NCI-H2107 treated with DMSO at 0.1 percent for 48 hours (cell line): ENCODE measurements at regions not wholly inside any gene's neighbourhood (a gene's known extent, or its start where the extent isn't known, plus 50 kb on each side); places are given as distances from the start of the nearest gene placed in this dataset.

Source experiments
- DNase-seq: peaks from one replicate; lab custom pipeline; 2025; ENCODE audit not compliant: unreplicated experiment; lab: John Stamatoyannopoulos, UW

DNA sequence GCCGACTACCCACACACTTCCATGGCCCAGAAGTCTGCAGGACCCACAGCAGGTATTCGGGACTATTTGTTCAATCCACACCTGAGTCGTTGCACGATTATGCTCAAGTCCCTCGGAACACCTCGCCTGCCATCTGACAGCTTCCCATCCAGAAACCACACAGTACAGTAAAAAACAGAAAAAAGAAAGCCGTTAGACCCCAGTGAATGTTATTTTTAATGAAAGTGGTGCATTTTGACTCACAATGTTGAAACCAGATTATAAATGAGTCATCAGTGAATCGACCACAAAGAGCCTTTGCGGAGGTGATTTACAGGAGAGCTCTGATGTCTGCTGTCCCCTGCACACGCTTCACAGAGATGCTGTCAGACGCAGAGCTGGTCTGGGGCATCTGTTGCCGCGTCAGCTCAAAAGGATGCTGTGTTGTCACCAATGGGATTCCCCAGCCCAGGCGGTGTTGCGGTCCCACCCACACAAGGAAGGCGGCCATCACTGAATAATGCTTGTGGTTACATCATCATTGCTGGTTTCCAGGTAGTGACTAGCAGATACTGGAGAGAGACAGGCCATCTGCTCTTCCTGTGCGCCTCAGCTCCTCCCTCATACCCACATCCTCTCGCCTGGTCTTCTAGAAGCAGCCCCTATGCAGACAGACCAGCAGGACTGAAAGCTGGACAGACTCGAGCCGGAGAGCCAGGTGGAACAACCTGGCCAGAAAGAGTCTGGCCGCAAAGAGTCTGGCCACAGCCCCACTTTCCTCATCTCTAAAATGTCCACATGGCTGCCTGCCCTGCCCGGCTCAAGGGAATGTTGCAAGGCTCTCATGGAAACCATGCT lies 116.8 kb downstream of the TOMM20 start:
- no peak for DNase-seq

GRCh38 chr1:235011064-235011598 lies 117.5 kb downstream of the TOMM20 start:
- DNase-seq: no peak

- no peak for DNase-seq
Observed at GRCh38 chr1:235009561-235010306, 118.9 kb downstream of the TOMM20 start.

DNA sequence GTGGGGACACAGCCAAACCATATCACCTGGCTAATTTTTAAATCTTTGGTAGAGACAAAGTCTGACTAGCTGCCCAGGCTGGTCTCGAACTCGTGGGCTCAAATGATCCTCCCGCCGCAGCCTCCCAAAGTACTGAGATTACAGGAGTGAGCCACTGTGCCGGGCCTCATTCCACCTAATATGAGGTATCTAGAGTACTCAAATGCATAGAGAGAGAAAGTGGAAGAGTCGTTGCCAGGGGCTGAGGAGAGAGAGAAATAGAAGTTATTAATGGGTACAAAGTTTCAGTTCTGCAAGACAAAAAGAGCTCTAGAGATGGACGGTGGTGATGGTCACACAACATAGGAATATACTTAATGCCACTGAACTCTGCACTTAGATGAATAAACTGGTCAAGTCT lies 119.6 kb downstream of the TOMM20 start:
- no peak for DNase-seq

GRCh38 chr1:235008239-235008638 lies 120.4 kb downstream of the TOMM20 start:
- DNase-seq: no peak

DNA sequence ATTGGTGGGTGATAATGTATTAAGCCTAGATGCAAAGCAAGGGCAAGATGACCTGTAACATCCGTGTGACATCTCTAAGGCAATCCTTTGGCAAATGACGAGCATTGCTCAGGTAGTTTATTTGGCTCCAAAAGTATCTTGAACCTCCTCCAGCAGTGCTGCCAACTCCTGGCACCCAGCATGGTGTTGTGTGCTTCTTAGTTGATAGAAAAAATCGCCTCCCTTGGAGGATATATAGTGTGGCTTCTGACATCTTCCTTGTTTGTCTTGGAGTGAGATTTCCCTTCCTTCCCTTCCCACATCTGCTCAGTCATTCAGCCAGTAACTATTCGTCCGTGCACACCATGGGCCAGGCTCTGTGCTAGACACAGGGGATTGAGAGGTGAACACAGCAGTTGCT lies 121.8 kb downstream of the TOMM20 start:
- no peak for DNase-seq

DNA sequence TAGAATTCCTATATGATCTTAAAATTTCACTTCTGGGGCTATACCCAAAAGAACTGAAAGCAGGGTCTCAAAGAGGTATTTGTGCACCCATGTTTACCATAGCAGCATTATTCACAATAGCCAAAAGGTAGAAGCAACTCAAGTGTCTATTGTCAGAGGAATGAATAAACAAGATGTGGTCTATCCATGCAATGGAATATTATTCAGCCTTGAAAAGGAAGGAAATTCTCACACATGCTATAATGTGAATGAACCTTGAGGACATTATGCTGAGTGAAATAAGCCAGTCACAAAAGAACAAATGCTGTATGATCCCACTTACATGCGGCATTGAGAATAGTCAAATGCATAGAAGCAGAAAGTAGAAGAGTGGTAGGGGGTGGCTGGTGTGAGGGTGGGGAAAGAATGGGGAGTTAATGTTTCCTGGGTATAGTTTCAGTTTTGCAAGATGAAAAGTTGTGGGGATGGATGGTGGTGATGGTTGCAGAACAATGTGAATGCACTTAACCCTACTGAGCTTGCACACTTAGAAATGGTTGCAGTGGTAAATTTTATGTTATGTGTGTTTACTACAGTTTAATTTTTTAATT lies 122.4 kb downstream of the TOMM20 start:
- no peak for DNase-seq

DNA sequence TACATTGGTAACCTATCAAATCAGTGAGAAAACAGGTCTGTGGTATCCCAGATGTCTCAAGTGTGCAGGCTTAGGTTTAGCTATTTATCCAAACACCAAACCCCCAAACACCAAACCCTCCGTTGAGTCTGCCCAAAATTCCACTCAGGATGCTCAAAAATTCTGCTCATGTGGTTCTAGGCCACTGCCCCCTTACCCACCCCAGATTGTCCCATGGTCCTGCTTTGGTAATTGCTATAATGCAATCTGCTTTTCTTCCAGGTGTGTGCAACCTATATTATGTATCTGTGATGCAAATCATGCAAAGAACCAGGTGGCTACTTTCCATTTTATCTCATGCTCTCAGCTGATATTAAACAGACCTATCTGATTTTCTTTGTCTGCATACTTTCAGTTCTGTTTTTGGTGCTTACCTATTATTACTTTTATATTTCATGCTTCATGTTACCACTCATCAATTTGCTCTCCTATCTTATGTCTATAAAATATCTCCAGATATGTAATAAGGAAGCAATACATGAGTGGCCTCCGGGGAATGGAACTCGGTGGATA lies 123.7 kb downstream of the TOMM20 start:
- no peak for DNase-seq

GRCh38 chr1:235004276-235004675 lies 124.4 kb downstream of the TOMM20 start:
- DNase-seq: no peak

DNA sequence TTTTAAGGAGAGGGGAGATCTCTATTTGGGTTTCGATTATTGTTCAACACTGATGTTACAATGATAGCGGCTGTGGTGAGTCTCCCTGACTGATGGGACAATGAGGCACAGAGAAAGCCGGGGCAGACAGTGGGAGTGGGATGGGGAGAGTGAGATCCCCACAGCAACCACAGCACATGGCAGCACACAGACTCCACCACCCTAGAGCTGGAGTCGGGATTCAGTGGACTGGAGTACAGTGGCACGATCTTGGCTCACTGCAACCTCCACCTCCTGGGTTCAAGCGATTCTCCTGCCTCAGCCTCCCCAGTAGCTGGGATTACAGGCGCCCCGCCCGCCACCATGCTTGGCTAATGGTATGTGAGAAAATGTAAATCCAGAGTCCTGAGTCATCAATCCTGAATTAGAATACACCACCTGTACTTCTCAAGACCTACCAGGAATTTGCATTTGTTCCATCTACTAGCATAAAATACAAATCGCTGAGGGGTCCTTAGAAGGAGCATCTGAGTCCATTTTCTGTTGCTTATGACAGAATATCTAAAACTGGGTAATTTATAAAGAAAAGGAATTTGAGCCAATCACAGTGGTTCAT lies 125.8 kb downstream of the TOMM20 start:
- no peak for DNase-seq

- no peak for DNase-seq
Observed at GRCh38 chr1:234999513-234999940, 129.1 kb downstream of the TOMM20 start.

GRCh38 chr1:234997896-234998741 lies 130.5 kb downstream of the TOMM20 start:
- no peak for DNase-seq

GRCh38 chr1:234997201-234997895 lies 131.3 kb downstream of the TOMM20 start:
- DNase-seq: peak; percentile 24

- DNase-seq: no peak
Observed at GRCh38 chr1:234996245-234996757, 132.3 kb downstream of the TOMM20 start.

DNA sequence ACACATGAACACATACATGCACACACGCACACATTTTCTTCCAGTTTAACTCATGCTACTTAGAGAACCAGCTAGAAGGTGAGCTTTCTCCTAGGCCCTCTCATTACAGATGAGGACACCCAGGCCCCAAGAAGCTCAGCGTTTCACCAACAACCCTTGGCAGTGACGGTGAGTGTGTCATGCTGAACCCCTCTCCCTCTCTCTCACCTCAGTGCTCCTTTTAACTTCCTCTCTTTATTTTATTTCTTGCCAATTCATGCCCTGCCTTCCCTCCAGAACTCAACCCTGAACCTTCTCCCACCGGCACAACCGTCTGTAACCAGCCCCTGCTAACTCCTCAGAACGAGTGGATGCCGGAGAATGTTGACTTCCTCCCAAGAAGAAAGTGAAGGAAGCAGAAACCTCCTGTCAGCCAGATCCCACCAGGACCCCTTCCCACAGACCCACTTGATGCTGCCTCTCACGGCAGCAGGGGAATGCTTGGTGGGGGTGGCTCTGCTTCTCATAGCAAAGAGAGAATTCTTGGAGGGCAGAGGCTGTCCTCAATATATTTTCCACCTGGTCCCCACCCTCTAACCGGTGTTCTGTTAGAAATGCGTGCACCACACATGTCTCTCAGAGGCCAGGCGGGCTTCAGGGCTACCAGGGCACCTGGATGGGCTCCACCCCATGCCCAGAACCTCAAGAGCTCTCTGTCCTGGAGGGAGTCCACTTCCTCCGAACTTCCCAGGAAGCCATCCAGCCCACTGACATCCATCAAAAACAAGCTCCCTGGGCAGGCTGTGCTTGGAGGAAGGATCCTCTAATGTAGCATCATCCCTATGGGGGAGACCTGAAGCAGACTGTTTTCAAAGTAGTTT lies 134.0 kb downstream of the TOMM20 start:
- DNase-seq: no peak

- DNase-seq: no peak
Observed at GRCh38 chr1:234992065-234992464, 136.6 kb downstream of the TOMM20 start.

DNA sequence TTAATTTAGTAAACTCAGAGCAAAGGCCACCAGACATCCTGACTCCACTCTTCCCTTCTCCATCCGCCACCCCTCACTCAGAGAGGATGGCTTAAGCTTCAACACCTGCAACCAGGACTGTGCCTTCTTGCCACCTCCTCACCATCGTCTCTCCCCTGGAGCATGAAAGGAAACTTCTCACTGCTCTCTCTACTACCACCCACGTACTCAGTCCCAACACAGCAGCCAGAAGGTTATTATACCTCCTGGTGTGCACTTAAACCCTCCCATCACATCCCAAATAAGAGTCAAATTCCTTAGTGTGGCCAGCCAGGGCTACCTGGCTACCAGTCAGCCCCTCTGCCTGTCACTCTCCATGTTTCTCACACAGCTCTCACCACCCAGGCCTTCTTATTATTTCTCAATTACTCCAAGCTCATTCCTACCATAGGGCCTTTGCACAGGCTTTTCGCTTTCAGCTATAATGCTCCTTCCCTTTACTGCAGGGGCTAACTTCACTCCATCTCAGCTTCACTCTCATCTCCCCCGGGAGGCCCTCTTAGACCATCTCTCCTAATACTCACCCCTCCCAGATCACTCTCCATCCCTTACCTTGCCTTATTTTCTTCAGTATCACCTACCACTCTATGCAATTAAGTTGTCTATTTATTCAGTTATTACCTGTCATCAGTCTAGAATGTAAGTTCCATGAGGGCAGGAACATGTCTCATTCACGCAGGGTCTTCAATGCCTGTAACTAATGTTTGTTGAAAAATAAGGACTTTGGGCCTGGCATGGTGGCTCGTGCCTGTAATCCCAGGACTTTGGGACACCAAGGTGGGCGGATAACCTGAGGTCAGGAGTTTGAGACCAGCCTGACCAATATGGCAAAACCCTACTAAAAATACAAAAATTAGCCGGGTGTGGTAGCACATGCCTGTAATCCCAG lies 137.5 kb downstream of the TOMM20 start:
- DNase-seq: no peak
